ENCODE measurements at regions not wholly inside any gene's neighbourhood (a gene's known extent, or its start where the extent isn't known, plus 50 kb on each side); places are given as distances from the start of the nearest gene placed in this dataset.

DNA sequence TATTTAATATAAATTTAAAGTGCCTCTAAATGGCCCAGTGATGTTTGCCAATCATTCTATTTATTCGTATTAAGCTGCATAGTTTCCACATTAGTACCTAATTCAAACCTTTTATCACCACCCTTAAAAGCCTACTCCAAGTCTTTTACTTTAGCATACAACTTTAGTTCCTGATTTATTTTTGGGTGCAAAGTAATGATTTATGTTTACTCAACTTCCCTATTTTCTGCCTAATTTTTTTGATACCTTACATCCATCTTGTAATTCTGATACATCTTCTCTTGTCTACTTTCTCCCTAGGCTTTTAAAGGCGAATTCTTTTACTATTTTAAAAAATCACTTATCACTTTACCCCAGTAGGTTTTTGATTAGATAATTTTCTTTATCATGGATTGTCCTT lies 2651.1 kb upstream of the PCDH20 start:
- H3K27ac ChIP-seq: no peak overlapping the region
- H3K27me3 ChIP-seq: no peaks in the 10 kb centered on the region
- no peak for TF ChIP-seq POLR2A (IDR thresholded peaks at IDR 0.05)
- TF ChIP-seq CTCF (IDR thresholded peaks at IDR 0.05): no peak
- WGBS, 2 donors: 45 to 58% methylated on average over 2 of the region's 2 CpGs
- no peak for DNase-seq
- no peaks in the 10 kb centered on the region for H3K36me3 ChIP-seq
- no peaks in the 10 kb centered on the region for H3K4me1 ChIP-seq
- H3K9me3 ChIP-seq: no peaks in the 10 kb centered on the region
- intact Hi-C loops (cut with DNase I): no loop called here
- no peak overlapping the region for H3K4me3 ChIP-seq

DNA sequence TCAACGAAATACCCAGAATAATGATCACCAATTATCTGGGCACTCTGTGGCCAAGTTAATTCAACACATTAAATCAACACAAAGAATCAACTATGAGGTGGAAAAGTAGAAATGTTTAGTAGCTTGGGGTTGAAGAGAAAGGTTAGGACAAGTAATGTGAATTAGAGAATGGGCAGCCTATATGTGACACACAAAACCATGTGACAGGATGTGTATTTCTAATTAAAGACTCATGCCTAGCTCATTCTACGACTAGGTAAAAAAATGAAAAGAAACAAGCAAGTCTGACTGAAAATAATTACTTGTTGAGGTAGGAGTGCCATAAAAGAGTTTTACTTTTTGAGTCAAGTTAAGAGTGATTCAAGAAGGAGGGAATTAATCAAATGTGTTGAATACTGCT lies 2646.0 kb upstream of the PCDH20 start:
- Histone ChIP-seq H3K27ac (no peak overlapping the region), H3K36me3 (no peaks in the 10 kb centered on the region), H3K4me3 (no peak overlapping the region), H3K27me3 (no peaks in the 10 kb centered on the region), H3K9me3 (no peaks in the 10 kb centered on the region), H3K4me1 (no peaks in the 10 kb centered on the region)
- no peak for DNase-seq
- TF ChIP-seq CTCF (IDR thresholded peaks at IDR 0.05) (no peak), POLR2A (IDR thresholded peaks at IDR 0.05) (no peak)
- 45 to 57% methylated on average over 2 of the region's 2 CpGs for WGBS, 2 donors
- intact Hi-C loops (cut with DNase I): no loop called here

DNA sequence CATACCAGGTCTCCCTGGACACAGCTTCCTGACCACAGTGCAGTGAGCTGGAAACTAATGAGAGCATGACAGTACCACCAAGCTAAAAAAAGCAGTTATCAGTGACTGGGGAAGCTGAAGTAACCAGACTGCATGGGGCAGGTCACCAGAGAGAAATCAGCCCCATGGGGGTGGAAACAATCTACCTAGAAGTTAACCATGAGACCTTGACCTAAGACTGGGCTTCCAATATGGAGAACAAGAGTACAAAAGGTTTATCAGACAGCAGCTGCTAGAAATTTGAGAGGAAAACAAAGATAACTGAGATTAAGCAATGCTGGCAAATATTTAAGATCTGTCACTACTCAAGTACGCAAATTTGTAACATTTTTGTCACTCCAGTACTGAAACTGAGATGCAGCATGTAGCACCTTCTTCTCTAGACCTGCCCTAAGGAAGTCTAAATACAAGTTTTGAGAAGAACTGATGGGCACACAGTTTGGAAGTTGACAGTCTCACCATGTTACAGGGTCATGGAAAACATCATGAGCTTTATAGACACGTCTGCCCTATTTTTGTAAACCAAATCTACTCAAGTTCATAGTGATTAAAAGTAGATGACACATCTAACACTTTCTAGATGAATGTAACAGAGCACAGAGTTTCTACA lies 2641.8 kb upstream of the PCDH20 start:
- Histone ChIP-seq H3K27me3 (no peaks in the 10 kb centered on the region), H3K36me3 (no peaks in the 10 kb centered on the region), H3K9me3 (peaks cover 0 to 4% (median 0%) of the 10 kb centered on the region in 3 donors), H3K4me1 (no peaks in the 10 kb centered on the region), H3K27ac (no peak overlapping the region), H3K4me3 (no peak overlapping the region)
- 37 to 47% methylated on average over 2 of the region's 2 CpGs for WGBS, 2 donors
- DNase-seq: no peak
- TF ChIP-seq POLR2A (IDR thresholded peaks at IDR 0.05): no peak
- no peak for TF ChIP-seq CTCF (IDR thresholded peaks at IDR 0.05)
- intact Hi-C loops (cut with DNase I): no loop called here

GRCh38 chr13:64054321-64054720 lies 2638.7 kb upstream of the PCDH20 start:
- Histone ChIP-seq H3K27ac (no peak overlapping the region), H3K4me3 (no peak overlapping the region), H3K27me3 (no peaks in the 10 kb centered on the region), H3K4me1 (no peaks in the 10 kb centered on the region), H3K36me3 (no peaks in the 10 kb centered on the region), H3K9me3 (peaks cover 0 to 10% (median 5%) of the 10 kb centered on the region in 3 donors)
- no peak for TF ChIP-seq CTCF (IDR thresholded peaks at IDR 0.05)
- TF ChIP-seq POLR2A (IDR thresholded peaks at IDR 0.05): no peak
- no peak for DNase-seq
- intact Hi-C loops (cut with DNase I): no loop called here
- 20 to 27% methylated on average over 1 of the region's 1 CpG for WGBS, 2 donors

GRCh38 chr13:64052521-64052920 lies 2636.9 kb upstream of the PCDH20 start:
- H3K27ac ChIP-seq: no peak overlapping the region
- DNase-seq: no peak
- TF ChIP-seq POLR2A (IDR thresholded peaks at IDR 0.05) (no peak), CTCF (IDR thresholded peaks at IDR 0.05) (no peak)
- no peak overlapping the region for H3K4me3 ChIP-seq
- no peaks in the 10 kb centered on the region for H3K27me3 ChIP-seq
- H3K9me3 ChIP-seq: peaks cover 0 to 10% (median 5%) of the 10 kb centered on the region in 3 donors
- intact Hi-C loops (cut with DNase I): no loop called here
- H3K4me1 ChIP-seq: no peaks in the 10 kb centered on the region
- 29 to 40% methylated on average over 1 of the region's 1 CpG for WGBS, 2 donors
- H3K36me3 ChIP-seq: no peaks in the 10 kb centered on the region
